NCI-H2171 treated with DMSO at 0.1 percent for 48 hours (cell line): ENCODE measurements at regions not wholly inside any gene's neighbourhood (a gene's known extent, or its start where the extent isn't known, plus 50 kb on each side); places are given as distances from the start of the nearest gene placed in this dataset.

Experiments
- DNase-seq: peaks from one replicate; lab custom pipeline; 2025; lab: John Stamatoyannopoulos, UW

GRCh38 chr2:204177977-204178522, 241.5 kb downstream of the ICOS start:
- no peak for DNase-seq

- DNase-seq, result peak; percentile 87
Measured at GRCh38 chr2:204180649-204181048, 244.1 kb downstream of the ICOS start.

GRCh38 chr2:204183608-204184007, 247.0 kb downstream of the ICOS start:
- DNase-seq, result peak; percentile 26

- no peak for DNase-seq
Measured at GRCh38 chr2:204184226-204184625, 247.7 kb downstream of the ICOS start.

GRCh38 chr2:204187229-204188083, 250.9 kb downstream of the ICOS start:
- no peak for DNase-seq

GRCh38 chr2:204191574-204191973, 255.0 kb downstream of the ICOS start:
- DNase-seq, result no peak

GRCh38 chr2:204195498-204195897, 258.9 kb downstream of the ICOS start:
- DNase-seq, result no peak

- DNase-seq, result no peak
Measured at GRCh38 chr2:204197336-204198005, 260.9 kb downstream of the ICOS start.

- no peak for DNase-seq
Measured at GRCh38 chr2:204199357-204199756, 262.8 kb downstream of the ICOS start.

- no peak for DNase-seq
Measured at GRCh38 chr2:204201507-204201906, 264.9 kb downstream of the ICOS start.

- DNase-seq, result no peak
Measured at GRCh38 chr2:204202253-204202652, 265.7 kb downstream of the ICOS start.

- no peak for DNase-seq
Measured at GRCh38 chr2:204203704-204204103, 267.1 kb downstream of the ICOS start.

- DNase-seq, result no peak
Measured at GRCh38 chr2:204205082-204205481, 268.5 kb downstream of the ICOS start.

GRCh38 chr2:204205538-204205937, 269.0 kb downstream of the ICOS start:
- no peak for DNase-seq

GRCh38 chr2:204207866-204208265, 271.3 kb downstream of the ICOS start:
- DNase-seq, result no peak

- DNase-seq, result no peak
Measured at GRCh38 chr2:204213588-204213987, 277.0 kb downstream of the ICOS start.

GRCh38 chr2:204218040-204218439, 281.5 kb downstream of the ICOS start:
- DNase-seq, result no peak

- DNase-seq, result no peak
Measured at GRCh38 chr2:204219196-204219595, 282.6 kb downstream of the ICOS start.

GRCh38 chr2:204220896-204221295, 284.3 kb downstream of the ICOS start:
- no peak for DNase-seq

- no peak for DNase-seq
Measured at GRCh38 chr2:204223046-204223445, 286.5 kb downstream of the ICOS start.

- no peak for DNase-seq
Measured at GRCh38 chr2:204223544-204223943, 287.0 kb downstream of the ICOS start.

- no peak for DNase-seq
Measured at GRCh38 chr2:204225671-204226073, 289.1 kb downstream of the ICOS start.

GRCh38 chr2:204226305-204226880, 289.8 kb downstream of the ICOS start:
- no peak for DNase-seq
